ENCODE measurements at regions not wholly inside any gene's neighbourhood (a gene's known extent, or its start where the extent isn't known, plus 50 kb on each side); places are given as distances from the start of the nearest gene placed in this dataset.
"Not testable (repeated sequence)": the region's sequence is repeated elsewhere in the genome, so short reads cannot be mapped to it uniquely, and the experiment has no call there.

DNA sequence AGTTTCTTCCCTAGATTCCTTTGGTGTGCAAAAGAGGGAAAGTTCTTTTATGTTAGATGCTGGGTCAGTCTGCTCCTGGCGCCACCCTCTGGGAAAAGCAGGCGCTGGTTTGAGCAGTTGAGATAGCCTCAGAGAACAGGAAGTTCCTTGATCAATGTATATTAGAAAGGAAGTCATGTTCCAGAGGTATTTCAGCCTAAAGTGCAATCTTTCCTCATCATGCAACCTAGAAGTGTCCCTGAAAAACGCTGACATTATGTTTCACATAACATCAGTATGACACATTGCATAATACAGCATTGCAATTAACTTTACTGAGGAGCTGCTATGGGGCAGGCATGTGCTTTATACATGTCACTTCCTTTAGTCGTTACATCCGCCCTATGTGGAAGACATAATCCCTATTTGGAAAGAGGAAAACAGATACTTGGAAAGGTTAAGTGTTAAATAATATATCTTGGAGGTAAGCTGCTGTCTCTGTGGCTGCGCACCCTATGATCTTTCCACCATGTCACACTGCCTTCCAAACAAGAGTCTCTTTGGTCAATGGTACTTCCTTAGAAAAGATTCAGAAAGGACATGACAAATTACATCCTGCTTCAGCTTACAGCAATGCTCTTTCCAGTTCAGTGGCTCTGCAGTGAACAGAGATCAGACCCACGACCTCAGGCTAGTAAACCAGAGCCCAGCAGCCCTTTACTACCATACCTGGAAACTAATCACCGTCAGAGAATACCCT, 369.7 kb downstream of the RAD51AP2 start:
- no peaks in the 10 kb centered on the region for H3K4me1 ChIP-seq (ENCODE audit: control insufficient read depth in 2 of 2, insufficient read depth in 2 of 2, low read length in 1 of 2)
- no peaks in the 10 kb centered on the region for H3K36me3 ChIP-seq (ENCODE audit: control insufficient read depth in 2 of 2, insufficient read depth in 2 of 2, low read length in 1 of 2)
- no peak overlapping the region for H3K4me3 ChIP-seq (ENCODE audit: low read depth in 1 of 2, low read length in 2 of 2)
- H3K9me3 ChIP-seq (ENCODE audit: control insufficient read depth in 2 of 2, insufficient read depth in 1 of 2, low read depth in 1 of 2, low read length in 1 of 2) = no peaks in the 10 kb centered on the region
- 52 to 57% methylated on average over 8 of the region's 8 CpGs for WGBS, 2 donors
- no peaks in the 10 kb centered on the region for H3K27me3 ChIP-seq (ENCODE audit: control insufficient read depth in 1 of 2, insufficient read depth in 2 of 2, low read length in 2 of 2)
- H3K27ac ChIP-seq (ENCODE audit: low read depth in 2 of 2, low read length in 1 of 2) = no peak overlapping the region

GRCh38 chr2:17146358-17146757, 371.9 kb downstream of the RAD51AP2 start:
- 82 to 83% methylated on average over 1 of the region's 1 CpG for WGBS, 2 donors
- no peaks in the 10 kb centered on the region for H3K27me3 ChIP-seq (ENCODE audit: control insufficient read depth in 1 of 2, insufficient read depth in 2 of 2, low read length in 2 of 2)
- no peak overlapping the region for H3K27ac ChIP-seq (ENCODE audit: low read depth in 2 of 2, low read length in 1 of 2)
- no peak overlapping the region for H3K4me3 ChIP-seq (ENCODE audit: low read depth in 1 of 2, low read length in 2 of 2)
- H3K9me3 ChIP-seq (ENCODE audit: control insufficient read depth in 2 of 2, insufficient read depth in 1 of 2, low read depth in 1 of 2, low read length in 1 of 2) = no peaks in the 10 kb centered on the region
- H3K36me3 ChIP-seq (ENCODE audit: control insufficient read depth in 2 of 2, insufficient read depth in 2 of 2, low read length in 1 of 2) = no peaks in the 10 kb centered on the region
- H3K4me1 ChIP-seq (ENCODE audit: control insufficient read depth in 2 of 2, insufficient read depth in 2 of 2, low read length in 1 of 2) = no peaks in the 10 kb centered on the region

DNA sequence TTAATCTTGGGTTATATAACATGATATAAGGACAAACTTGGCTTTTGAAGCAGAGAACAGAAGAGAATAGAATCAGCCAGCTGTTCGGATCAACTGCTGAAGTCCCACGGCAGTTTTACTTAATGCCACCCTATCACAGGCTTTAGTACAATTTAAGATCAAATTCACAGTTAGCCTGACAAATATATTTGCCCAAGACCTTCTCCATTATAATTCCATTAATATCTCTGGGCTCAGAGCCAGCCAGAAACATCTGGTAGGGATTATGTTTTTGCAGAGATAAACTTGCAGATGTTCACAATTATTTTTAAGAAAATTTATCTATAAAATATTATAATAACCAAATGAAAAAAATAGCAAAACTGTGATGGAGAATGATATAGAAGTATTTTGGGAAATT, 381.4 kb downstream of the RAD51AP2 start:
- Histone ChIP-seq H3K27me3 (ENCODE audit: control insufficient read depth in 1 of 2, insufficient read depth in 2 of 2, low read length in 2 of 2) (no peaks in the 10 kb centered on the region), H3K9me3 (ENCODE audit: control insufficient read depth in 2 of 2, insufficient read depth in 1 of 2, low read depth in 1 of 2, low read length in 1 of 2) (no peaks in the 10 kb centered on the region), H3K36me3 (ENCODE audit: control insufficient read depth in 2 of 2, insufficient read depth in 2 of 2, low read length in 1 of 2) (no peaks in the 10 kb centered on the region), H3K27ac (ENCODE audit: low read depth in 2 of 2, low read length in 1 of 2) (no peak overlapping the region), H3K4me3 (ENCODE audit: low read depth in 1 of 2, low read length in 2 of 2) (no peak overlapping the region), H3K4me1 (ENCODE audit: control insufficient read depth in 2 of 2, insufficient read depth in 2 of 2, low read length in 1 of 2) (no peaks in the 10 kb centered on the region)
- 64 to 66% methylated on average over 2 of the region's 2 CpGs for WGBS, 2 donors

DNA sequence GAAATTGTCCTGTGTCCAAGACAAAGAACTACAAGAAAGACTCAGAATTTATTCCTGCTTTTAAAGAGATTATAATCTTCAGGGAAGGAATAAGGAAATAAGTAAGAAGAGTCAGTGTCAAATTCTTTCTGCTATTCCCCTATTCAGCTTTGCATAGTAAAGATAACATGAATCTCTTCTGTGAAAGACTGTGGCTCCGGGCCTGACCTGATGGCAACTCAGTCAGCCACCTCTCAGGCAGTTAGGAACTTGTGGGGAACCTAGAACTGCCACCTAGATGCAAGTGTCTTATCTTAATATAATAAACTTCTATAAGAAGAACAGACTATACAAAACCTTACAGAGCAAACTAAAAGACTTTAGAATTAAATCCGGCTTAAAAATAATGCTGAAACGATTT, 382.0 kb downstream of the RAD51AP2 start:
- no peaks in the 10 kb centered on the region for H3K4me1 ChIP-seq (ENCODE audit: control insufficient read depth in 2 of 2, insufficient read depth in 2 of 2, low read length in 1 of 2)
- 54 to 57% methylated on average over 3 of the region's 3 CpGs for WGBS, 2 donors

GRCh38 chr2:17135619-17136018, 382.6 kb downstream of the RAD51AP2 start:
- no peak overlapping the region for H3K4me3 ChIP-seq (ENCODE audit: low read depth in 1 of 2, low read length in 2 of 2)
- no peaks in the 10 kb centered on the region for H3K36me3 ChIP-seq (ENCODE audit: control insufficient read depth in 2 of 2, insufficient read depth in 2 of 2, low read length in 1 of 2)
- H3K27ac ChIP-seq (ENCODE audit: low read depth in 2 of 2, low read length in 1 of 2) = no peak overlapping the region
- 91 to 98% methylated on average over 1 of the region's 1 CpG for WGBS, 2 donors
- no peaks in the 10 kb centered on the region for H3K4me1 ChIP-seq (ENCODE audit: control insufficient read depth in 2 of 2, insufficient read depth in 2 of 2, low read length in 1 of 2)
- no peaks in the 10 kb centered on the region for H3K9me3 ChIP-seq (ENCODE audit: control insufficient read depth in 2 of 2, insufficient read depth in 1 of 2, low read depth in 1 of 2, low read length in 1 of 2)
- no peaks in the 10 kb centered on the region for H3K27me3 ChIP-seq (ENCODE audit: control insufficient read depth in 1 of 2, insufficient read depth in 2 of 2, low read length in 2 of 2)

More for the DNA sequence above, 382.0 kb downstream of the RAD51AP2 start:
- H3K36me3 ChIP-seq (ENCODE audit: control insufficient read depth in 2 of 2, insufficient read depth in 2 of 2, low read length in 1 of 2) = no peaks in the 10 kb centered on the region
- no peaks in the 10 kb centered on the region for H3K9me3 ChIP-seq (ENCODE audit: control insufficient read depth in 2 of 2, insufficient read depth in 1 of 2, low read depth in 1 of 2, low read length in 1 of 2)
- H3K4me3 ChIP-seq (ENCODE audit: low read depth in 1 of 2, low read length in 2 of 2) = no peak overlapping the region
- H3K27ac ChIP-seq (ENCODE audit: low read depth in 2 of 2, low read length in 1 of 2) = no peak overlapping the region
- H3K27me3 ChIP-seq (ENCODE audit: control insufficient read depth in 1 of 2, insufficient read depth in 2 of 2, low read length in 2 of 2) = no peaks in the 10 kb centered on the region

DNA sequence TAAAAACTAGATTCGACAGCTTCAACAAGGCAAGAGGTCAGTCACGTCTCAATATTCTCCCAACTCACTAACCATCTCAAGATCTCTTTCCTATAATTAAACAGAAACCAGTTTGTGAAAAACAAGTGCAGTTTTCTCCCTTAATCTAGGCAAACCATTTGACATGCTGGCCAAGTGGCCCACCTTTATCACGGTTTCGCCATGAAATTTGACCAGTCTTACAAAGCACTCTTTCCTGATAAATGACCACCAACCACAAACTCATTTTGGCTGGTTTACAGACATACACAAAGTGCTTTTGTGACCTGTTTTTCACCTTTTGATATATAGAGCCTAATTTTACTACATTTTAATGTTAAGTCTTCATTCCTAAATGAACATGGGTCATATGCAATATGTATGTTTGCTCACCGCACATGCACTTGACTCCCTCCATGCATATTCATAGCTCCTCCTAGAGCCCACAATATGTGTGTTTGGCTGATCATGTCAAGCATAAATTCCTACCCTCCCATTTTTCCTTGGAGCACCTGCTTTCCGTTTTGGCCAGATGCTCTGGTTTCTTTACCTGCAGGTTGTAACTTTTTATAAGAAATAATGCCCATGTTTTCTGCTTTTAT, 385.1 kb downstream of the RAD51AP2 start:
- Histone ChIP-seq H3K36me3 (ENCODE audit: control insufficient read depth in 2 of 2, insufficient read depth in 2 of 2, low read length in 1 of 2) (no peaks in the 10 kb centered on the region), H3K27ac (ENCODE audit: low read depth in 2 of 2, low read length in 1 of 2) (no peak overlapping the region), H3K9me3 (ENCODE audit: control insufficient read depth in 2 of 2, insufficient read depth in 1 of 2, low read depth in 1 of 2, low read length in 1 of 2) (no peaks in the 10 kb centered on the region), H3K27me3 (ENCODE audit: control insufficient read depth in 1 of 2, insufficient read depth in 2 of 2, low read length in 2 of 2) (no peaks in the 10 kb centered on the region), H3K4me1 (ENCODE audit: control insufficient read depth in 2 of 2, insufficient read depth in 2 of 2, low read length in 1 of 2) (no peaks in the 10 kb centered on the region), H3K4me3 (ENCODE audit: low read depth in 1 of 2, low read length in 2 of 2) (no peak overlapping the region)
- WGBS, 2 donors = 81 to 91% methylated on average over 6 of the region's 6 CpGs

- H3K27me3 ChIP-seq (ENCODE audit: control insufficient read depth in 1 of 2, insufficient read depth in 2 of 2, low read length in 2 of 2); H3K36me3 ChIP-seq (ENCODE audit: control insufficient read depth in 2 of 2, insufficient read depth in 2 of 2, low read length in 1 of 2); H3K4me1 ChIP-seq (ENCODE audit: control insufficient read depth in 2 of 2, insufficient read depth in 2 of 2, low read length in 1 of 2); H3K9me3 ChIP-seq (ENCODE audit: control insufficient read depth in 2 of 2, insufficient read depth in 1 of 2, low read depth in 1 of 2, low read length in 1 of 2); H3K4me3 ChIP-seq (ENCODE audit: low read depth in 1 of 2, low read length in 2 of 2); H3K27ac ChIP-seq (ENCODE audit: low read depth in 2 of 2, low read length in 1 of 2): not testable (repeated sequence)
- 95 to 96% methylated on average over 3 of the region's 3 CpGs for WGBS, 2 donors
Measured at GRCh38 chr2:17130627-17131026, 387.6 kb downstream of the RAD51AP2 start.

DNA sequence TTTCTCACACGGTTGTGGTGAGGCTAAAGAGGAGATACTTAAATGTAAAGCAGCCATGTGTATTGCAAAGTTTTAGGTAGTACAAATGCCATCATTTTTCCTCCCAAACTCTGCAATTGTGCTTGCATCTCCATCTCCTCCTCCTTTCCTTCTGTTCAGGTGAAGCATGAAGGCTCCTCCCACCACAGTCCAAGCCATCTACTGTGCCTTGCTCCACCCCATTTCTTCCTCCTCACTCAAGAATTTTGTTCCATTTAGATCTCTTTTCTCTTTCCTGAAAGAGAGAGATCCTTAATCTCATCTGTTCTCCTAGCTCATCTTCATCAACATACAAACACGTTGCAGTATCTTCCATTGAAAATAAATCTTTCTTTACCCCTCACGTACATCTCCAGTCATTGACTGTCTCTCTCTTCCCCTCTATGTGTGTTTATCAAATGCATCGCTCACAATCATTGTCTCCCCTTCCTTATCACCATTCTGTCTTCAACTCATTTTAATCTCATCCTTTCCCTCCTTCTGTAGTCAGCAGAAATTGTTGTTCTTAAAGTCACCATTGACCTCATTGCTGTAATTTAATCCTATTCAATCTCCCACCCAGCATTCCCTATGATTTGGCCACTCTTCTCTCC, 392.1 kb downstream of the RAD51AP2 start:
- Histone ChIP-seq H3K9me3 (ENCODE audit: control insufficient read depth in 2 of 2, insufficient read depth in 1 of 2, low read depth in 1 of 2, low read length in 1 of 2) (no peaks in the 10 kb centered on the region), H3K27me3 (ENCODE audit: control insufficient read depth in 1 of 2, insufficient read depth in 2 of 2, low read length in 2 of 2) (no peaks in the 10 kb centered on the region), H3K4me1 (ENCODE audit: control insufficient read depth in 2 of 2, insufficient read depth in 2 of 2, low read length in 1 of 2) (no peaks in the 10 kb centered on the region), H3K36me3 (ENCODE audit: control insufficient read depth in 2 of 2, insufficient read depth in 2 of 2, low read length in 1 of 2) (no peaks in the 10 kb centered on the region), H3K4me3 (ENCODE audit: low read depth in 1 of 2, low read length in 2 of 2) (no peak overlapping the region), H3K27ac (ENCODE audit: low read depth in 2 of 2, low read length in 1 of 2) (no peak overlapping the region)
- WGBS, 2 donors = 68 to 69% methylated on average over 4 of the region's 4 CpGs

- 79 to 94% methylated on average over 1 of the region's 1 CpG for WGBS, 2 donors
- H3K4me3 ChIP-seq (ENCODE audit: low read depth in 1 of 2, low read length in 2 of 2) = no peak overlapping the region
Measured at GRCh38 chr2:17124575-17125318, 393.5 kb downstream of the RAD51AP2 start.

More at GRCh38 chr2:17124575-17125318, 393.5 kb downstream of the RAD51AP2 start:
- Histone ChIP-seq H3K9me3 (ENCODE audit: control insufficient read depth in 2 of 2, insufficient read depth in 1 of 2, low read depth in 1 of 2, low read length in 1 of 2) (no peaks in the 10 kb centered on the region), H3K36me3 (ENCODE audit: control insufficient read depth in 2 of 2, insufficient read depth in 2 of 2, low read length in 1 of 2) (no peaks in the 10 kb centered on the region), H3K27ac (ENCODE audit: low read depth in 2 of 2, low read length in 1 of 2) (no peak overlapping the region), H3K27me3 (ENCODE audit: control insufficient read depth in 1 of 2, insufficient read depth in 2 of 2, low read length in 2 of 2) (no peaks in the 10 kb centered on the region), H3K4me1 (ENCODE audit: control insufficient read depth in 2 of 2, insufficient read depth in 2 of 2, low read length in 1 of 2) (no peaks in the 10 kb centered on the region)

Data from esophagus (tissue), 2 donors.